Caco-2 (cell line): ENCODE measurements at regions not wholly inside any gene's neighbourhood (a gene's known extent, or its start where the extent isn't known, plus 50 kb on each side); places are given as distances from the start of the nearest gene placed in this dataset.
A peak's percentile ranks its signal among the peaks of the same experiment; 100 is the strongest.

Experiments
- BruUV-seq: library from RNA; stranded (reverse); fragments of 400-500 nt; replicated peaks from 2 replicates; lab custom pipeline; 2021; lab: Mats Ljungman, UMichigan
- CTCF ChIA-PET: fragments of 300-600 bp; sonication (Branson Sonifier 250); formaldehyde crosslinking; loops from one replicate; lab custom pipeline; 2022; ENCODE audit warnings: antibody characterized with exemption; lab: Charles Lee
- POLR2A ChIA-PET: fragments of 300-600 bp; sonication (Branson Sonifier 250); formaldehyde crosslinking; loops from one replicate; lab custom pipeline; 2022; ENCODE audit warnings: antibody characterized with exemption; lab: Charles Lee
- DNase-seq, 2 experiments: peaks; one replicate each; pipeline versions ENCODE4 v3.0.0 to v3.0.0-alpha.2; 2020 to 2022
- H3K27me3 ChIP-seq: replicated peaks from 2 replicates; pipeline ENCODE4 v1.6.0; 2011; ENCODE audit warnings: low read length; ENCODE audit not compliant: control insufficient read depth, insufficient read depth
- H3K36me3 ChIP-seq: 2 replicates; pipeline ENCODE4 v1.5.1; 2011; ENCODE audit warnings: low read length; ENCODE audit not compliant: control insufficient read depth, insufficient read depth
- H3K4me1 ChIP-seq: fragments of 250-450 bp; sonication (Bioruptor Pico); 2 replicates; pipeline ENCODE4 v1.5.1; 2020; ENCODE audit warnings: mild to moderate bottlenecking
- H3K4me3 ChIP-seq: 2 replicates; pipeline ENCODE4 v1.5.1; 2011; ENCODE audit warnings: low read depth, mild to moderate bottlenecking, control low read depth, low read length
- H3K9me3 ChIP-seq: fragments of 250-450 bp; sonication (Bioruptor Pico); 2 replicates; pipeline ENCODE4 v1.5.1; 2020; ENCODE audit warnings: mild to moderate bottlenecking, moderate library complexity
- H3K27ac Mint-ChIP-seq: one replicate; pipeline ENCODE4 v1.8.0; 2022; ENCODE audit warnings: mixed read lengths; ENCODE audit not compliant: unreplicated experiment
- H3K27me3 Mint-ChIP-seq: one replicate; pipeline ENCODE4 v1.8.0; 2022; ENCODE audit warnings: mixed read lengths; ENCODE audit not compliant: insufficient read depth, unreplicated experiment
- H3K36me3 Mint-ChIP-seq: one replicate; pipeline ENCODE4 v1.8.0; 2022; ENCODE audit warnings: mild to moderate bottlenecking, mixed read lengths; ENCODE audit not compliant: insufficient read depth, unreplicated experiment
- H3K4me1 Mint-ChIP-seq: one replicate; pipeline ENCODE4 v1.8.0; 2022; ENCODE audit warnings: low read depth, mixed read lengths; ENCODE audit not compliant: unreplicated experiment
- H3K4me3 Mint-ChIP-seq: one replicate; pipeline ENCODE4 v1.8.0; 2022; ENCODE audit warnings: mild to moderate bottlenecking, moderate library complexity, mixed read lengths; ENCODE audit not compliant: unreplicated experiment
- H3K9me3 Mint-ChIP-seq: one replicate; pipeline ENCODE4 v1.8.0; 2022; ENCODE audit warnings: mixed read lengths; ENCODE audit not compliant: unreplicated experiment
- intact Hi-C: fragments of 100-400 bp; cut with micrococcal nuclease; formaldehyde crosslinking; loops from one replicate; pipeline ENCODE4 v1.10.0; 2022; ENCODE audit not compliant: unreplicated experiment
- TF ChIP-seq, protein P1 (sequence below), 2 experiments: fragments of 200-600 bp in 1 of 2; IDR thresholded peaks; 1 replicate in 1 of 2; 2 replicates in 1 of 2; pipeline versions ENCODE4 v1.5.1 to v1.8.0; 2011 to 2022; ENCODE audit warnings: antibody characterized with exemption in 1 of 2, control low read depth in 1 of 2, inconsistent platforms in 1 of 2, low read depth in 1 of 2, low read length in 1 of 2, mild to moderate bottlenecking in 1 of 2, moderate library complexity in 1 of 2; ENCODE audit not compliant: insufficient read depth in 1 of 2, severe bottlenecking in 1 of 2, unreplicated experiment in 1 of 2

DNA sequence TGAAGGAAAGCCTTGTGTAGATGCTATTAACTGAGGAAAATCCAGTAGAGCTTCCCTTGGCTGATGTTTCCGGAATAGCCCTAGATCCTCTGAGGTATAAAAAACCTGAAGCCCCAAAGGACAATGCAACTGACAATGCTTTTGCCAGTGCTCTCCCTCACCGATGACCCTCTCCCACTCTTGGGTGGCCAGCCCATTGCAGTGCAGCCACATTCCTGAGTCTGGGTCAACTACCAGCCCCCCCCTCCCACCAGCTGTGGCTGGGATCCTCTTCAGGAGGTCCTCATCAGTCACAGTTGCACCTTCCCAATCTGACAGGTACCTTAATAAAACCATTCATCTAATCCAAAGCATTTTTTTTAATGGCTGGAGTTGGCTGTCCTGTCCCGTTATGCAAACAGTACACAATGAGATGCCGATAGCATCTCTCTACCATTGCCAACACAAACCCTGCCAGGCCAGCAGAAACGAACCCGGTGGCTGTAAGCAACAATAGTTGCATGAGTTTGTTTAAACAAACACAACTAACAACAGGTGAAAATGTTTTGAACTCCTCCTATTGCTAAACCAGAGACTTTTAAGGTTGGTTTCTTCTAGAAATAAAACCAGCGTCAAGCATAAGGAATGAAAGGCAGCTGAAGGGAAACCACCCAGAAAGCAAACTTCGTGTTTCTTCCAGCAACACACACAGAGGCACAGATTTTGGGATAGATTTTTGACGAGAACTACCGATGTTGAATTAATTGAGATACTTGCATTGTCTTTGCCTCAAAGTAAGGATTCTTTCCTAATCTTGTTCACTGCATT is 128.3 kb upstream of the ARHGEF3 start:
- intact Hi-C loops = no loop called here
- Mint-ChIP-seq H3K27ac (no peak overlapping the region), H3K4me3 (no peak overlapping the region), H3K27me3 (no peaks in the 10 kb centered on the region), H3K4me1 (peaks cover 15% of the 10 kb centered on the region), H3K36me3 (no peaks in the 10 kb centered on the region), H3K9me3 (peaks cover 10% of the 10 kb centered on the region)
- no TSS peak for BruUV-seq
- no peak for DNase-seq
- Histone ChIP-seq H3K4me3 (no peak overlapping the region), H3K27me3 (no peaks in the 10 kb centered on the region), H3K36me3 (no peaks in the 10 kb centered on the region), H3K4me1 (peaks cover 12% of the 10 kb centered on the region), H3K9me3 (peaks cover 3% of the 10 kb centered on the region; the same call in 1 of the 2 replicates)
- TF ChIP-seq, protein P1, sequence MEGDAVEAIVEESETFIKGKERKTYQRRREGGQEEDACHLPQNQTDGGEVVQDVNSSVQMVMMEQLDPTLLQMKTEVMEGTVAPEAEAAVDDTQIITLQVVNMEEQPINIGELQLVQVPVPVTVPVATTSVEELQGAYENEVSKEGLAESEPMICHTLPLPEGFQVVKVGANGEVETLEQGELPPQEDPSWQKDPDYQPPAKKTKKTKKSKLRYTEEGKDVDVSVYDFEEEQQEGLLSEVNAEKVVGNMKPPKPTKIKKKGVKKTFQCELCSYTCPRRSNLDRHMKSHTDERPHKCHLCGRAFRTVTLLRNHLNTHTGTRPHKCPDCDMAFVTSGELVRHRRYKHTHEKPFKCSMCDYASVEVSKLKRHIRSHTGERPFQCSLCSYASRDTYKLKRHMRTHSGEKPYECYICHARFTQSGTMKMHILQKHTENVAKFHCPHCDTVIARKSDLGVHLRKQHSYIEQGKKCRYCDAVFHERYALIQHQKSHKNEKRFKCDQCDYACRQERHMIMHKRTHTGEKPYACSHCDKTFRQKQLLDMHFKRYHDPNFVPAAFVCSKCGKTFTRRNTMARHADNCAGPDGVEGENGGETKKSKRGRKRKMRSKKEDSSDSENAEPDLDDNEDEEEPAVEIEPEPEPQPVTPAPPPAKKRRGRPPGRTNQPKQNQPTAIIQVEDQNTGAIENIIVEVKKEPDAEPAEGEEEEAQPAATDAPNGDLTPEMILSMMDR (IDR thresholded peaks at IDR 0.05; ENCODE audit: insufficient read depth in 1 of 2, low read depth in 1 of 2, low read length in 1 of 2, severe bottlenecking in 1 of 2, unreplicated experiment in 1 of 2) = no peak
- POLR2A ChIA-PET = no interaction called here
- CTCF ChIA-PET = no interaction called here

GRCh38 chr3:56928379-56929068 is 126.8 kb upstream of the ARHGEF3 start:
- POLR2A ChIA-PET = no interaction called here
- TF ChIP-seq, protein P1 (IDR thresholded peaks at IDR 0.05; ENCODE audit: insufficient read depth in 1 of 2, low read depth in 1 of 2, low read length in 1 of 2, severe bottlenecking in 1 of 2, unreplicated experiment in 1 of 2) = no peak
- no peaks in the 10 kb centered on the region for H3K27me3 Mint-ChIP-seq
- peaks cover 15% of the 10 kb centered on the region for H3K4me1 Mint-ChIP-seq
- intact Hi-C loops = no loop called here
- DNase-seq = peak; percentile 39 to 50
- no peak overlapping the region for H3K27ac Mint-ChIP-seq
- H3K36me3 Mint-ChIP-seq = no peaks in the 10 kb centered on the region
- no peaks in the 10 kb centered on the region for H3K27me3 ChIP-seq
- CTCF ChIA-PET = no interaction called here
- no peak overlapping the region for H3K4me3 Mint-ChIP-seq
- no peaks in the 10 kb centered on the region for H3K36me3 ChIP-seq
- no peak overlapping the region for H3K4me3 ChIP-seq
- BruUV-seq = no TSS peak
- H3K4me1 ChIP-seq = peaks cover 12% of the 10 kb centered on the region
- peaks cover 2% of the 10 kb centered on the region for H3K9me3 Mint-ChIP-seq
- no peaks in the 10 kb centered on the region for H3K9me3 ChIP-seq

DNA sequence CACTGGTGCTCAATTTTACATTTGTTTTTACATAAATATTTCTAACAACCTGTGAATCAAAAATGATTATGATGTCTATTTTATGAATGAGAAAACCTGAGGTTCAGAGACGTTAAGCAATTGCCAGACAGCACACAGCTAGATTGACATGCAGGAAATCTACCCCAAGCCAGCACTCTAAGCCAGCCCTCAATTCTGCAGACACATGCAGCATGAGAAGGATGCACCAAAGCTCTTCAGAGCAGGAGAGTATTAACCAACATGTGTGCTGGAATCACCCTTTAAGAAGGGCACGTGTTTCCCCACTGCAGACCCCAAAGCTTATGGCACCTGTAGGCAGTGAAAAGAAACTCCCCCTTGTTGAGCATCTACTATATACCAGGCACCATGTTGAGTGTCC is 126.1 kb upstream of the ARHGEF3 start:
- no peaks in the 10 kb centered on the region for H3K36me3 ChIP-seq
- H3K9me3 Mint-ChIP-seq = no peaks in the 10 kb centered on the region
- no peaks in the 10 kb centered on the region for H3K36me3 Mint-ChIP-seq
- no peak overlapping the region for H3K27ac Mint-ChIP-seq
- H3K27me3 Mint-ChIP-seq = no peaks in the 10 kb centered on the region
- no peak overlapping the region for H3K4me3 Mint-ChIP-seq
- H3K4me1 Mint-ChIP-seq = peaks cover 15% of the 10 kb centered on the region
- intact Hi-C loops = no loop called here
- POLR2A ChIA-PET = no interaction called here
- no peak for DNase-seq
- peaks cover 12% of the 10 kb centered on the region for H3K4me1 ChIP-seq
- no TSS peak for BruUV-seq
- CTCF ChIA-PET = no interaction called here
- TF ChIP-seq, protein P1 (IDR thresholded peaks at IDR 0.05; ENCODE audit: insufficient read depth in 1 of 2, low read depth in 1 of 2, low read length in 1 of 2, severe bottlenecking in 1 of 2, unreplicated experiment in 1 of 2) = no peak
- no peak overlapping the region for H3K4me3 ChIP-seq
- H3K9me3 ChIP-seq = no peaks in the 10 kb centered on the region
- no peaks in the 10 kb centered on the region for H3K27me3 ChIP-seq
